ENCODE measurements at regions not wholly inside any gene's neighbourhood (a gene's known extent, or its start where the extent isn't known, plus 50 kb on each side); places are given as distances from the start of the nearest gene placed in this dataset.

GRCh38 chr20:11549172-11550103 is 368.3 kb upstream of the BTBD3 start:
- TF ChIP-seq CTCF (conservative IDR thresholded peaks at IDR 0.05; ENCODE audit: low read depth, low read length) (no peak), SMC3 (IDR thresholded peaks at IDR 0.05; ENCODE audit: low read depth, low read length) (no peak)
